ENCODE measurements at regions not wholly inside any gene's neighbourhood (a gene's known extent, or its start where the extent isn't known, plus 50 kb on each side); places are given as distances from the start of the nearest gene placed in this dataset.
A peak's percentile ranks its signal among the peaks of the same experiment; 100 is the strongest.

DNA sequence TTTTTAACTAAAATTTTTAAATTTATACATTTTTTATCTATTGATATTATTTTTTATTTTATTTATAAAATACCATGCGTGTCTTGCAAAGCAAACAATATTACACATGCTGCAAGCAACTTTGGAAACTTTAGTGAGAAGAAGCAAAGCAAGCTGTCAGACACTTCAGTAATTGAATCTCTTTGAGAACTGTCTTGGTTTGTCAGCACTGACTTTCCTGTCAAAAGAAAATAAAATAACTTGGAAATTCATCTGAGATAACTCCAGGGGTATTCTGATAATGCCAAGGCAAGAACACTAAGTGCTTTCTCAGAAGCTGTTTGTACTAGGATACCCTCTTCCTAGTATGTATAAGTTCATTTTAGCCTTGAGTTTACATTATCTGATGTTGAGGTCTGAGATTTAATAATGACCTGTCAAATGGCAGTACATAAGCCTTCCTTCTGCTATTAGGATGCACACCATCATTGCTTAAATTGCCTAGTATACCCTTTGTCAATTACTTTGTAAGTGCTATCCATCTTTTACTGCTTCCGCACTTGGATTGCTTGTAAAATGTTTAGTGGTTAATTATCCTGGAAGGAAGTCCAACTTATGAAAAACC, 624.2 kb upstream of the AGA start:
- peak in 1 of 3 experiments; percentile 53 for DNase-seq

DNA sequence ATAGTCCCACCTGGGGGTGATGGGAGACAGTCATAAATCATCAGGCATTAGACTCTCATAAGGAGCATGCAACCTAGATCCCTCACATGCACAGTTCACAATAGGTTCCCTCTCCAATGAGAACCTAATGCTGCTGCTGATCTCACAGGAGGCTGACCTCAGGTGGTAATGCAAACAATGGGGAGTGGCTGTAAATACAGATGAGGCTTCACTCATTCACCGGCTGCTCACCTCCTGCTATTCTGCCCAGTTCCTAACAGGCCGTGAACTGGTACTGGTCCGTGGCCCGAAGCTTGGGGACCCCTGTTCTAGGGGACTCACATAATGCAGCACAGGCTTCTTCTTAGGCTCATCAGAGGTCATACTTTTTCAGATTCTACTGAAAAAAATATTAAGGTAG, 625.9 kb upstream of the AGA start:
- DNase-seq, result peak in 2 of 3 experiments; percentile 5 to 37

GRCh38 chr4:178070163-178070562, 627.9 kb upstream of the AGA start:
- no peak for DNase-seq

- DNase-seq, result no peak
These were observed 638.1 kb upstream of the AGA start for GRCh38 chr4:178080312-178080711.

DNA sequence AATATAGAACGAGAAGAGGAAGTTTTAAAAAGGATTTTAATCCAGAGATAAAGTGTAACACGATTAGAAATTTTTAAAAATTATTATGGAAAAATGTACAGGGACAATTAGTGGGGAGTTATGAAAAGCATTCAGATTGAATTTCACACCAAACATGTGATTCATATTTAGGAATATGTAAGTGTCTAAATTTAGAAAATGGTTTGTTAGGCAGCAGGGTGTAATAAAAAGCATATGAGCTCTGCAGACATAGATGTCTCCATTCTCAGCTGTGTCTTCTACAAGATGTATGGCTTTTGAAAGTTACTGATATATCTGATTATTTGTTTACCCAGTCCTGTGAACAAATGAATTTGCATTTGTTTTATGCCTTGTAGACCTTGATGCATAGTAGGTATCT, 638.9 kb upstream of the AGA start:
- DNase-seq, result no peak

DNA sequence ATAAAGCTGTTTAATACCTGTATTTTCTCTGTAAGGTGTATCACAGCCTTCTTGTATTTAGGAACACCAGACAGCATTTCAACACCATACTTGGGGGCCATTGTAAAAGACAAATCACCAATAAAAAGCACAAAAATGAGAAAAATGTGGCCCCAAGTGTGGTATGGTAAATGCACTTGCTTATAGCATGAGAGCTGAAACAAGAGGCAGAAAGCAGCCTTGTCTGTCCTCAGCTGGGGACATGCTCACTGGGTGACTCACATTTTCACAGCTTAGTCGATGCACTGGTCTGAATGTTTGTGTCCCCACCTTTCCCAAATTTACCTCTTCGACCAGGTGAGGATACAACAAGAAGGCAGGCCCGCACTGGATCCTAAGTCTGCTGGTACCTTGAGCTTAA, 639.7 kb upstream of the AGA start:
- DNase-seq, result no peak

GRCh38 chr4:178082906-178083305, 640.7 kb upstream of the AGA start:
- no peak for DNase-seq

DNA sequence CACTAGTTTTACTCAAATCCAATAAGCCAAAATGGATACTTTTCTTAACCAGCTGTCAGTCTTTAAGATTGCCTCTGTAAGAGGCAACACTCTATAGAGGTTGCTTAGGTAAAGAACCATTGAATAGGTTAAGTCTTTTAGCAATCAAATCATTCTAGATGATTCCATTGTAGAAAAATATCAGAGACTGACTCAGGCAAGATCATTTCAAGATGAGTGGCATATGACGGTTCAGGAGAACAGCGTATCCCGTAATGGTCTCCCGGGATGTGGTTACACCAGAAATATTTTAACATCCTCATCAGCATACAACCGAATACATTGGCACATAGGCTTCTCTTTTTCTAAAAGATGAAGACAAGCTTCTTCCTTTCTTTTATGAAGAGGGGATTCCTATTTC, 641.7 kb upstream of the AGA start:
- no peak for DNase-seq

DNA sequence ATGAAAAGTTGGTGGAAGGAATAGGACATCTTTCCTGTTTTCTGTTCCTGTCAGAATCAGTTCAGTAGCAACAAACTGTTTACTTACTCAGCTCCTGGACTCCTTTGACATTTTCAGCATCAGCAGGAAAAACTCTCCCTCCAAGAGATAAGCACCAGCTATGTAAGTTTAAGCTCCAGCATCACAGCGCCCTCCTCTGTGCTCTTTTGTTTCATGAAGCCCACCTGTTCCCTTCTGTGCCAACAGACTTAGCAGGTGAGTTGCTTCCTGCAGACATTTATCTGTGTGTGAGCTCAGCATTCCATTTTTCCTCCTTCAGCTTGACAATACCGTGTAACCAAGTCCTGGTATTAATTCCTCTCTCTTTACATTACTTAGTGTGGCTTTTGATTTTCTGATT, 644.1 kb upstream of the AGA start:
- DNase-seq, result peak in 2 of 3 experiments; percentile 2 to 18

- no peak for DNase-seq
These were observed 648.6 kb upstream of the AGA start for GRCh38 chr4:178090640-178091411.

GRCh38 chr4:178102139-178102538, 659.9 kb upstream of the AGA start:
- no peak for DNase-seq

DNA sequence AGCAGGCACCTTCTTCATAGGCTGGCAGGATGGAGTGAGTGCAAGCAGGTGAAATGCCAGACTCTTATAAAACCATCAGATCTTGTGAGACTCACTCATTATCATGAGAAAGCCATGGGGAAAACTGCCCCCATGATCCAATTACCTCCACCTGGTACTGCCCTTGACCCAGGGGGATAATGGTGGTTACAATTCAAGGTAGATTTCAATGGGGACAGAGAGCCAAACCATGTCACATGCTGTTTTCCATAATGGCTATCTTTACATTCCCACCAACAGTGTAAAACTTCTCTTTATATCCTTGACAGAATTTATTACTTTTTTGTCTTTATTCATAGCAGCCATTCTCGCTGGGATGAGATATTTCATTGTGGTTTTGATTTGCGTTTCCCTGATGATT, 663.0 kb upstream of the AGA start:
- no peak for DNase-seq

- no peak for DNase-seq
These were observed 694.6 kb upstream of the AGA start for GRCh38 chr4:178136736-178137345.

GRCh38 chr4:178137732-178138471, 695.7 kb upstream of the AGA start:
- no peak for DNase-seq

DNA sequence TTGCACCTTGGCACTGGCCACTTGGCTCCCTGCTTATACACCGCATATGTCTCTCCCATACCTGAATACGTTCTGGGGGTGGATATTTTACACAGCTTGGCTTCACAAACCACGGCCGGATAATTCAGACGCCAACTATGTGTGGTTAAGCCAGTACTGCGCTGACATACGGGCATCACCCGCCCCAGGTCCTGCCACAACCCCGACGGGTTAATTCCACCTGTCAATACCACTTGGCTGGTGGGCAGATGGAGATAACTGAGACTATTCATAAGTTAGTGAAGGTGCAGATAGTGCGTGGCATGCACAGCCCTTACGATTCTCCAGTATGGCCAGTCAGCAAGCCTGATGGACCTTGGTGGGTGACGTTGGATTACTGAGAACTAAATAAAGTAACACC, 696.3 kb upstream of the AGA start:
- DNase-seq, result no peak

DNA sequence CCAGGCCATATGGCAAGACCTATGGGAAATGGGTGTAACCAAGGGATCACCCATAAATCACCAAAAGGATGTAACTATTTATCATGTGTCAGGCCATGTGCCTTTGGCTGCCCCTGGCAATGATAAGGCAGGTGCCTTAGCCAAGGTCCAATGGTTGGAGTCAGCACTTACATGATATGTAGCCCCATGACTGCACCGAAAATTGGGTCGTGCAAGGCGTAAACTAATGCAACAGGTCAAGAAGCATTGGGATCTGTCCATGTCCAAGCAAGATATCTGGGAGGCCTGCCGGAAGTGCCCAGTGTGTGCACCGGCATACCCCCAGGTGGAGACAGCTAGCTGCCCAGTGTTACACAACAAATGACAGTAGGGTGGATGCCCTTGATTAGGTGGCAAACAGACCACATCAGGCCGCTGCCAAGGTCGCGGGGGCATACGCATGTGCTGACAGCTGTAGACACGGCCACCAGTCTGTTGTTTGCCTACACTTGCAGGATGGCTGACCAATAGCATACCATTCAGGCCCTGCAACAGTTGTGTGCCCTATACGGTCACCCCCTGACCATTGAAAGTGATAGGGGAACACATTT, 698.2 kb upstream of the AGA start:
- no peak for DNase-seq

DNA sequence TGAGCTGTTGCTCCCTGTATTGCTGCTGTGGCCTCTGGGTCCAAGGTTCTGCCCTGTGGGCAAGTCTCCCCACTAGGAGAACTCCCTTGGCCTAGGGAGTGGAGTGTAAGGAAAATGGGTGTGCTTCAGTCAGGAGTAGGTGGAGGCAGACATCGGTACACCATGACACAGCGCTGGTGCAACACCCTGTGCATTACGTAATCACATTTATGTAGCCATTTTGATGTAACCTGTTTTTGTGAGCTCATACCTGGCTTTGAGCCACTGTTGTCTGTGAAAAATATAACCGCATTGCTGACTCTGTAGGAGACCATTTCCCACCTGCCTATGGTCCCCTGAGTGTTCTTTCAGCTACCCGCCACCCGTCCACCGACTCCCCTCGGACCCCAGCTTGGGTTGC, 700.5 kb upstream of the AGA start:
- no peak for DNase-seq

- DNase-seq, result no peak
These were observed 705.9 kb upstream of the AGA start for GRCh38 chr4:178148106-178148505.

GRCh38 chr4:178165251-178165950, 723.2 kb upstream of the AGA start:
- DNase-seq, result peak in 1 of 3 experiments; percentile 30

GRCh38 chr4:178165951-178166308, 723.7 kb upstream of the AGA start:
- no peak for DNase-seq

DNA sequence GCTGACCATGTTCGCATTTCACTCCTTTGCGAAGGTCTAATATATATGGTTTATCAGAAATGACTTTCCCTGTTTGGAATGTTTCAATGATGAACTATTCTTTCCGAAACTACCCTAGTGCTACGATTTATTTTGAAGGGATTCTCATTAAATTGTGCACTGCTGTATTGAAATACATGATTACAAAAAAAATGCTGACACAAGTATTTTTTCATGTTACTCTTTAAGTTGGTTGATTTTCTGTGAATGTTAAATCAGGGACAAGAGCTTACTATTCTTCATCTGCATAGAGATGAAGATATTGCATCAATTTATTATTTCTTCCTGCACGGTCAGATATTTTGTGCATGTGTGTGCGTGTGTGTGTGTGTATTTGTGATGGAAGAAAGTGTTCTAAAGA, 731.5 kb upstream of the AGA start:
- DNase-seq, result no peak

GRCh38 chr4:178174756-178175155, 732.5 kb upstream of the AGA start:
- no peak for DNase-seq

DNA sequence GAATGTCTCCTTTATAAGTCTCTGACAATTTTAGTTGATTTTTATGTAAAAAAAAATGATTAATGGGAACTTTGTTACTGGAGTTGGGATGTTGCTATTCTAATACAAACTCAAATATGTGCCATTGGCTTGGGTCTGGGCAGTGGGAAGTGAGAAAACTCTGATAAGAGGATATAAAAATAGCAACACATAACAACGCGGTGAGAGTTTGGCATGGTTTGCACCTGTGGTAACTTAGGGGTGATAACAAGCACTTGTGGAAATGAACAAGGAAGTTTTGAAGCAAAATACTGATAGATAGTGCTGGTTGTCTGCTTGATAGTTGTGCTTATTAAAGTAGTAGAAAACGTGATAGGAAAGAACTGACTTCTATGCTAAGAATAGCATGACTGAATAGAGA, 743.3 kb upstream of the AGA start:
- DNase-seq, result no peak
